NCI-H82 treated with DMSO at 0.1 percent for 48 hours (cell line): ENCODE measurements at regions not wholly inside any gene's neighbourhood (a gene's known extent, or its start where the extent isn't known, plus 50 kb on each side); places are given as distances from the start of the nearest gene placed in this dataset.

Experiments used
- DNase-seq: peaks from one replicate; lab custom pipeline; 2025; ENCODE audit not compliant: unreplicated experiment; lab: John Stamatoyannopoulos, UW

DNA sequence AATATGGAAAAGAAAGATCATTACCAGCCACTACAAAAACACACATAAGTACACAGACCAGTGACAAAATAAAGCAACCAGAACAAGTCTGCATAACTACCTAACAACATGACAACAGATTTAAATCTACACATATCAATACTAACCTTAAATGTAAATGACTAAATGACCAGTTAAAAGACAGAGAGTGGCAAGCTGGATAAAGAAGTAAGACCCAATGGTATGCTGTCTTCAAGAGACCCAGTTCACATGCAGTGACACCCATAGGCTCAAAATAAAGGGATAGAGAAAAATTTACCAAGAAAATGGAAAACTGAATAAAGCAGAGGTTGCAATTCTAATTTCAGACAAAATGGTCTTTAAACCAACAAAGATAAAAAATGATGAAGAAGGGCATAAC is 938.1 kb downstream of the EFNA5 start:
- no peak for DNase-seq

DNA sequence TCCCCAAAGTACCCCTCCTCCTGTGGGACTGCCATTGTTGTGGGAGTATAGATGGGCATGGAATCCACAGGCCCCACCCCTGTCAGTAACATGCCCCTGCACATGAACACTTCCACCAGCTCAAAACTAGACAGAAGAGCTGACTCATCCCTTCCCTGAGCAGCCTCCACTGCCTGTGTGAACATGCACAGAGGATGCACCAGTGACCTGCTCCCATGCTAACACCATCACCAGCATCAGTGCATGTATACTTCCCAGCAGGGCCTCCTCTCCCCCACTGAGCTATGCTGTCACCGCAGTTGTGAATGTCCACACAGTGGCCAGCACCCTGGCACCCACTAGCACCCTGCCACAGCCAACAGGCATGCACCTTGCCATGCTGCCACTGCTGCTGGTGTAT is 939.8 kb downstream of the EFNA5 start:
- no peak for DNase-seq

DNA sequence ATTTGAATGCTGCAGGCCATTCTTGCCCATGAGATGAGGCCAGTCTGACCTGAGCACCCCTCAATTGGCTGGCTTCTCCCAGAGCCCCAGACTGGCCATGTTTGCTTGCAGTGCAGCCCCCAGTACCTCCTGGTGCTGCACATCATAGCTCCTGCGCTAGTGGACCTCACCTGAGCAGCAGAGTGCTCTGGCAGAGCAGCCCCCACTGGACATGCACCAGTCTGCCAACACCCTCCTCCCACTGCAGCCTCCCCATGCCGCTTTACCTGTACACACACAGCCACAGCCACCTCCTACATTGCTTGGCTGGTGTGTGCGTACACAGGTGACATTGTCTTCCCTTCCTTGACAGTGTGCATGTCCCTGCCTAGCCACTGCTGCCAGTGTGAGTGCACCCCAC is 940.2 kb downstream of the EFNA5 start:
- DNase-seq = no peak

DNA sequence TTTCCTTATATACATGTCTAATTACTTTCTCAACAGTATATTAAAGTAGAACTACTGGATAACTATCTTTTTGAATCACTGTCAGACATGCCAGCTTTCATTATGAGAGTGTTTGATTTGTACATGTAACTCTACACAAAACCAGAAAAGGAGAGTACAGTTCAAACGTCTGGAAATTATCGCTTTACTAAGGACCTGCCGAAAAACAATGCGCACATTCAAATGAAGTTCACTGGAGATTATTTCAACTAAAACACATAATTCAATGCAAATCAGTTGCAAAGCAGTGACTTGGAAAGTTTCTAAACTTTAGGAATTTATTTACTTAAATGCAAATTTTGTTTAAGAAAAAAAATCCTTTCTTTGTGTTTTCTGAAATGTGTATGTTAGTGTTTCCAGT is 942.5 kb downstream of the EFNA5 start:
- no peak for DNase-seq

DNA sequence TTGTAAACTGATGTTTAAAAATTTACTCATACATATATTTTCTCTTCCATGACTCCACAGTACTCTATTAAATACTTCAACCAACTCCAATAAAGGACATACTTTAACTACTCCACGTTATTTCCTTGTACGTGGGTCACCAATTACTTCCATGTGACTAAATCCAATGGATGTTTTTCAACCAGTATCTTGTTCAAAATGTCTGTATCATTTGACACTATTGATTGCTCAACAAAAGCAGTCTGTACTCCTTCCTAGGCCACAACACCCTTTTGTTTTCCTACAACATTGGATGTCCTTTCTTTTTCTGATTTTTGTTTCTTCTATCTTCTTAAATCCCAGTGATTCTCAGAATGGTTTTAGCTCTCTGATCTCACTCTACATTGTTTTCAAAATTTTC is 943.7 kb downstream of the EFNA5 start:
- no peak for DNase-seq

DNA sequence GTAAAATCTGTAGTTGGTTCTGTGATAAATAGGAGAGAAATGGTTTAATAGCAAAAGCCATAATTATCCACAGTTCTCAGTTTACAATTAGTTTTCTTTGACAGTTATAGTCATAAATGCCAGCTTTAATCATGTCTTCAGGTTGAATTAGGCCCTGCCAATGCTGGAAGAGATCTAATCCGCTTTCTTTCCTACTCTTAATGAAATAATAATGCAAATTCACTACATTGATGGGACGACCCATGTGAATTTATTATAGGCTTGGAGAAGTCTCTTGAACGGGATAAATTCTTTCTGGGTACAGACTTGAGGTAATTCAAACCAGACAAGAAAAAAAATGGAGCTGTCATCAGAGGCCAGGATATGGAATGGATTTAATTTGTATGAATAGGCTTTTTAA is 950.4 kb downstream of the EFNA5 start:
- no peak for DNase-seq

DNA sequence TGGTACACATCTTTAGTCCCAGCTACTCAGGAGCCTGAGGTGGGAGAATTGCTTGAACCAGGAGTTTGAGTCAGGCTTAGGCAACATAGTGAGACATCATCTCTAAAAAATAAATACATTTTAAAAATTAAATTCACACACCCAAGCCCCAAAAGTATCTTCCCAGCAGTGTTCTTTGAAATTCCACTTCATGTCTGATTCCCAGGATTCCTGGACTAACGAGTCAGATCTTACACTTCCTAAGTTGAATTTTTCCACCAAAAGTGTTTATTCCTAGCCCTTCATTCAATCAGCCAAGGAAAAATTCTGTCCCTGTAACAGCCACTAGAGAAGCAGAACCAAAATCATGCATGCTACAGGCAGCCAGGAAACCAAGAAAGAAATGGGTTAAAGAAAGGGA is 970.9 kb downstream of the EFNA5 start:
- no peak for DNase-seq

DNA sequence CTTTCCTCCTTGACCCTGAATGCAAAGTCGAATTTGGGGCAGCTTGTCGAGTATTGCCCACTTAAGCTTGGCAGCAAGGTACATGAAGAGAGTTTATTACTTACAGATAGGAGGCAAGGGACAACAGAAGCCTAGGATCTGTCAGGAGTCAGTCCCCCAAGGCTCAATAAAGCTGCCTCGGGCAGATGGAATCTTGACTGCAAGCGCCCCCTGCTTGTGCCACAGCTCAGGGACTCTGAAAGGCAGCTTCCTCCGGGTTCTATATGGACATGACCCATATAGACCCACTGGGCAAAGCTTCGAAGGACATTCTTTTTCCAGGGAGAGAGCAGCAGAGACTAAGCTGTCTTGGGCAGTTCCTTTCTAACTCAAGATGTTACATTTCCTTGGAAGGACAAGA is 971.5 kb downstream of the EFNA5 start:
- DNase-seq = no peak

DNA sequence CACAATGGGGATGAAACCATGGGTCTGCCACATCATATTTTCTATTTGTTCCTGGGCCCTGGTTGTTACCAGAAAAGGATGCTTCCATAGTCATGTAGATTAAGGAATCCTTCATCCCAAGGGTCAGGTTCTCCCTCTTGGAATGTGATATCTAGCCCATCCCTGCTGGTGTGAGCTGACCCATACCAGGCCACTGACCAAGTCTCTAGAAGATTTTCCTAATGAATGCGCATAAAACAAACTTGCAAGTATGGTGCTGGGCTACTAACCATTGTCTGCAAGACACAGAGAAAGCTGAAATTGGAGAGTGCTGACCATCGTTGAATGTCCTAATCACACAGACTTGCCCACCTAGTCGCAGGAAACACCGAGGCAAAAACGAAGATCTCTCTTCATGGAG is 972.6 kb downstream of the EFNA5 start:
- no peak for DNase-seq

DNA sequence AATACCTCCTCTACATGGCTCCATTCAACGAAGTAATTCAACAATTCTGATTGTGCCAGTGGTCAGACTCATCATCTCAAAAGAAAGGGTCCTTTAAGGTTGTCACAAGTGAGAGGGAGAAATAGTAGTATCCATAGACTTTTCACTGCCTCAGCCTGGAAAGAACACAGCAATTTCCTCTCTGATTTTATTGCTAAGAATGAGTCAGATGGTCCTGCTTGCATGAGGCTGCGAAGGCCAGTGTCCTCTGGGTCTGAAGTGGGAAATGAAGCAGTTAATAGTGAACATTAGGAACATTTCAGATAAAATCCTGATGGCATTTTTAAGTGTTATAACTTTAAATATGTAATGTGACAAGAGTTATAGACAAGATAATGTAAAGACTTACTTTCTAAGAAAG is 979.0 kb downstream of the EFNA5 start:
- no peak for DNase-seq

DNA sequence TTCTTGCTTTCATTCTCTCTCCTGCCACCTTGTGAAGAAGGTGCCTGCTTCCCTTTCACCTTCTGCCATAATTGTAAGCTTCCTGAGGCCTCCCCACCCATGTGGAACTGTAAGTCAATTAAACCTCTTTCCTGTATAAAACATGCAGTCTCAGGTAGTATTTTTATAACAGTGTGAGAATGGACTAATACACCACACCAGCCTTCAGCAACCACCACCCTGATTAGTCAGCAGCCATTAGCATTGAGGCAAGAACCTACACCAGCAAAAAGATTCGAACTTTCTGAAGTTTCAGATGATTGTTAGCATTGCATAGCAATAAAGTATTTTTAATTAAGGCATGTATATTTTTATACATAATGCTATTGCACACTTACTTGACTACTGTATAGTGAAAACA is 980.2 kb downstream of the EFNA5 start:
- no peak for DNase-seq

DNA sequence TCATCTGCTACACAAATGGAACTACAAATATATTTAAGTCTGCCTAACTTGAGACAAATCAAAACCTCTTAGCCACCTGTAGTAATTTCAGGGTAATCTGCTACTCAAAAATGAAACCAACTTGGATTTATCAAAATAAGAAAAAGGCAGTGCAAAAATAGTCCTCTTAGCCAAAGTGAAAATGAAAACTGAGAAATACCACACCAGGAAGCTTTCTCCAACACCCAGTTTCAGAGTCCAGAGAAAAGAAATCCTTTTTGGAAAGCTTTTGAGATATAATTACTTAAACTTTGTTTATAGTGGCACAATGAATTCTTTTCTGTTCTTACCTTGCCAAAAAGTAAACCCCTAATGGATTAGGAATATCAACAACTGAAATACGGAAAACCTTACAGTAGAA is 990.4 kb downstream of the EFNA5 start:
- DNase-seq = no peak

DNA sequence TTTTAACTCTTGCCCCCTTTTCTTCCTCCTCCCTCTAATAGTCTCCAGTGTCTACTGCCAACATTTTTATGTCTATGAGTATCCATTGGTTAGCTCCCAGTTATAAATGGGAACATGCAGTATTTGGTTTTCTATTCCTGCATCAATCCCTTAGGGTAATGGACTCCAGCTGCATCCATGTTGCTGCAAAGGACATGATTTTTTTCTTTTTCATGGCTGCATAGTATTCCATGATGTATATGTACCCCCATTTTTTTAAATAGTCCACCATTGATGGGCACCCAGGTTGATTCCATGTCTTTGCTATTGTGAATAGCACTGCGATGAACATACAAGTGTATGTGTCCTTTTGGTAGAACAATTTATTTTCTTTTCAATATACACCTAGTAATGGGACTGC is 993.7 kb downstream of the EFNA5 start:
- DNase-seq = no peak

DNA sequence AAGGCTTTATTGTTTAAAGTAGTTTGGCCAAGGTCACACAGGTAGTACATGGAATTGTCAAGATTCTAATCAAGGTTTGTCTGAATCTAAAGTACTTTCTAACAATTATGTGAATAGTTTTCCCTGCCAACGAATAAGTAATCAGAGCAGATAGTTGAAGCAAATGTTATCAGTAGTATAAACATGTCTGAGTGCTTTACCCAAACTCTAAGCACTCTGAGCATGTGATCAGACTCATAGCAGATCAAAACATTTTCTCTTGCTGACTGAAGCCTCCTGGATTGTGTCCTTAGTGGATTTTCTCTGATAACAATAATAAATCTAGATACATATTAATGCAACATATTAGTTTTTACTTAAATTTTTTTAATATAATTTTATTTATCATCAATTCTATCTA is 995.0 kb downstream of the EFNA5 start:
- DNase-seq = no peak

DNA sequence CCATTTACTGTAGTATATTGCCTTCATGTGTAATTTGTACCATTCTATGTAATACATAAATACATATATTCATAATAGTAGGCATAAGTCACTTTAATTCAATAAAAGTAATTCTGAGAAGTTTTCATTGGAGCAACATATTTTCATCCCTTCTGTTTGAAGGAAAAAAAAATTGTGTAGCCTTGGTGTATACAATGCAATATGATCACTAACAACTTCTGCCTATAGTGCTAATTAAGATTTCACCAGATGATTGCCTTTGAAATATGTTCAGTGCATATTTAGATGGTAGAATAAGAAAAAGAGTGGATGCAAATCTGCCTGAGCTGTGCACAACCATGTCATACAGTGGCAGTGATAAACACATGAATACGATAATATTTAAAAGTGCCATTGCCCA is 996.8 kb downstream of the EFNA5 start:
- no peak for DNase-seq

DNA sequence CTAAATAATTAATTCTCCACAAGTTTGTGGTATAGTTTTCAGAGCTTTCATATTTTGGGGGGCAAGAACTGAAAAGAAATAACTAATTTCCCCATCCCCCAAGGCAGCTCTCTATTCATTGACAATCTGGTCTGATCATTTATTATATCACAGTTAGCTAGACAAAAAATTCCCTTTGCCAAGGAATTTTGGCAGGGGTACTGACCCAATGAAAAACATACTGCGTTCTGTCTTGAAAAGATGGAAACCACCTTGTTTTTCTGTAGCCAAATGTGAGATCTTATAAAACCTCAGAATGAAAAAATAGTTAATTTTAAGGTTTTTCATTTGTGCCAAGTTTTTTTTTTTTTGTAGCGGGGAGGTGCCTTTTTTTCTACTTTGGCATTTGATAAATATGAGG is 1008.9 kb downstream of the EFNA5 start:
- no peak for DNase-seq

DNA sequence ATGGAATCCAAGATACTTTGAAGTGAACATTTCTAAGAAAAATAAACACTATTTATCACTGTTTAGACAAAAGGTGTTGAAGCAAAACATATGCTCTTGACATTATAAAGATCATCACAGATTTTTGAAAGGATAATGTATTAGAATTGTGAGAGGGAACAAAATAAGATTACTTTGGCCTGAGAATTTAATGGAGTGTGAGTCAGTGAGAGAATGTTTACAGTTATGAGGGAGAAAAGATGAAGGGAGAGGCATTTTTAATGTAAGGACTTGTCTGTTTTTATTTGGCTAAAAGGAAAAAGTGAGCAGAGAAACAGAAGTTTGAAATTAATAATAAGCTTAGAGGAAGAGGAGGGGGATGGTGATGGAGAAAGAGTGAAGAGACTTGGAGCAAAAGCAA is 1010.1 kb downstream of the EFNA5 start:
- DNase-seq = no peak

DNA sequence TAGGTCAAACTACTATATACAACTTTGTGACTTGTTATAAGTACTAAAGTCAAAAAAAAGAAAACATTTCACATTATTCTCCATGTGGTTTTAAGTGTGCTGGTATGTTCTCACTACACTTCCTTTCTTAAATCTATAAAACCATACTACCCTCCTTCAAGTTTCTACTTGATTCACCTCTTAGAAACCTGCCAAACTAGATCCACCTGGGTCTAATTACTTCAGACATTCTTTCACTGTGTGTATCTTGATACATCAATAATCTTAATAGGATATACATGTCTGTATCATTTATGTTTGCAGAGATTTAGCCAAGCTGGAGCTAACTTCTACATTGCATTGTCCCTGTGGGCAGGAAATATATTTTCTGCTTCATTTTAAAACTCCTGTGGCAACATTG is 1012.6 kb downstream of the EFNA5 start:
- DNase-seq = no peak

DNA sequence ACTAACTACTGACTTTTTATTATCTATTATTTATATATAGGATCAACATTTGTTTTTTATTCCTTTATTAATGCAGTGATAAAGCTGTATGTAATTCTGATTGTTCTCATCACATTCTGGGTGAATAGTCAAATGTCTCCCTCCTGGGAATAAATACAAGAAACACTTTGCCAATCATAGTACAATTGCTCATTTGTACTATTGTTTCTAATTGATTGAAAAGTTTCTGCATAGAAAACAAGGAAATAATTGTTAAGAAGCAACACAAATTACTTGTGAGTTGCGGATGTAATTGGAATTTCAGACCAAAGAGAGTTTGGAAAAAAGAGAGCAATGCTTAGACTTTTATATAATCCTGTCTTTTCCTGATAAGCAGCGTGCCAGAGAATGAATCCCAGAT is 1013.9 kb downstream of the EFNA5 start:
- DNase-seq = no peak

DNA sequence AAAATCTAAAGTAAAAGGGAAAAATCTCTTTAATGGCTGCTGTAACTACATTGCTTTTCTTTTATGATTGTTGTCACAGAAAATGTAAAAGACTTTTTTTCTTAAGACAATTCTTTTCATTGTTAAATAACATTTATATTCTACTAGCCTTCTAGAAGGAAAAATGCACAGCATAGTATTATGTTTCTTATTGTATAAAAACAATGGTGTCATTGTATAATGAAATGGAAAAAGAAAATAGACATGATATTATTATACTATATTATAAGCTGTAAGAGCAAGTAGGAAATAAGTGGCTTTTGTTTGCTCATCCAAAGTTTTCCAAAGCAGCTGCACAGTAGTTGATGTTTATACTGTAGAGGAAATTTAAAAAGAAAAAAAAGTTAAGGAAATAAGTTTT is 1021.7 kb downstream of the EFNA5 start:
- no peak for DNase-seq

DNA sequence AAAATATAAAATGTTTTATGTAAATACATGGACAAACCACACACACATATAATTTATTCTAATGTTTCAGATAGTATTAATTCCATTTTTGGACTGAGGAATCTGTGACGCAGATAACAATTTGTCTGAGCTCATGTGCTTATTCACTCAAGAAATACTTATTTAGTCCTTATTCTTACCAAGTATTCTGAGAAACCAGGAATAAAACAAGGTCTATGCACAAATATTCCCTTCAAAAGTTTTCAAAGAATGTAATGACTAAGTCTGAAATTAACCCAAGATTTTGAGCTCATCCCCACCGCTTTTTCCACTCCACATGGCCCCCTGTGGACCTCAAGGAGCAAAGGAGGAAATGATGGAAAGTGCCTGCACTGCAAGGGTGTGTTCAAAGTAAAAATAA is 1022.3 kb downstream of the EFNA5 start:
- no peak for DNase-seq

DNA sequence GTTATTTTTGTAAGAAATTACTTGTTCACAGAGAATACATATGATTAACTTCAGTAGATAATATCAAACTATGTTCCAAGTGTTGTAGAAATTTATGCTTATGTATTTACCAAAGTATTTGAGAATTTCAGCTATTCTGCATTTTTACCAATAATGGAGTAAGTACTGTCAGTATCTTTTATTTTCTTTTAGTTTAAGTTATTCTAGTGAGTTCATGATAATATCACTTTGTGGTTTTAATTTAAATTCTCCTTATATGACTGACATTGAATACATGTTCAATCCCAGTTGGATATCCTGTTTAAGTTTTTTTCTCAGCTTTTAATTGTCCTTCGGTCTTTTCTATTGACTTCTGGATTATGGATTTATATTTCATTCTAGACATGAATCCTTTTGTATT is 1024.6 kb downstream of the EFNA5 start:
- DNase-seq = no peak

DNA sequence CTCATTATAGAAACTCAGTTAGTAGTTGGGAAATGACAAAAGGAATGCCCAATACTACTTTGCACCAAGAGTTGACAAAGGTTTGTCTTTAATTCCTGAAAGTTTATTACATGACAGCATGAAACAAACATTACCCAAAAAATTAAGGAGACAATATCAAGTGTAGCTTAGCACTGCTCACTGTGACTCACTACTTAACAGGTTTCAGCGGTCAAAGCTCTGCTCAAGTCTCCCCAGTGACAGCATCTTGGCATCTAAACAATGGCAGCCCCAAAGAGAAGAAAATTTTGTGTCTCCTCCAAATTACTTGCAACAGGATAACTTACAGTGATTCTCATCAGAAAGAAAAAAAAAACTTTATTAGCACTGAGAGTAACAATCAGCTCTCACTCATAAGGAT is 1030.2 kb downstream of the EFNA5 start:
- no peak for DNase-seq

DNA sequence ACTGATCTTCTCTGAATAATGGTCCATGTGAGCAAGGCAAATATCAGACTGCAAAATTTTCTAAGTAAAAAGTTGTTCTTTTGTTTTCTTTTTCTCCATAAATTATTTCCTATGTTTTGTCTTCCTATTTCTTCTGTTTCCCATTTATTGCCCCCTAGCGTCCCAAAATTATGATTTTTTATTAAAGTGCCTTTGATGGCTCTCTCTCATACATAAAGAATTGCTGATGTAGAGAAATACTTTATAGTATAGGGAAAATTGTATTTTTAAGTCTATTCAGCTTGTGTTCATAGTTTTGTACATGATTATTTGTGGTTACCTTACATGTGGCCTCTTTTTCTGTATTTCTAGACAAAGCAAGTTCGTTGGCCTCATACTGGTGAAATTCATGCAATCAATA is 1031.2 kb downstream of the EFNA5 start:
- no peak for DNase-seq
